Smooth muscle cell (in vitro differentiated cells): ENCODE measurements at regions not wholly inside any gene's neighbourhood (a gene's known extent, or its start where the extent isn't known, plus 50 kb on each side); places are given as distances from the start of the nearest gene placed in this dataset.

Source experiments
- DNase-seq: peaks from one replicate; lab custom pipeline; 2025; ENCODE audit not compliant: unreplicated experiment; lab: John Stamatoyannopoulos, UW
- H2AFZ ChIP-seq: fragments of 200-600 bp; sonication (generic); 2 replicates; pipeline ENCODE4 v1.6.0; 2016; ENCODE audit warnings: antibody characterized with exemption, low read depth, mild to moderate bottlenecking
- H3F3A ChIP-seq: fragments of 200-600 bp; sonication (generic); 2 replicates; pipeline ENCODE4 v1.6.0; 2017; ENCODE audit warnings: antibody characterized with exemption, low read depth
- H3K27ac ChIP-seq: fragments of 200-600 bp; sonication (generic); 2 replicates; pipeline ENCODE4 v1.5.1; 2016; ENCODE audit warnings: low read depth, mild to moderate bottlenecking
- H3K27me3 ChIP-seq: fragments of 200-600 bp; sonication (generic); 2 replicates; pipeline ENCODE4 v1.6.1; 2016; ENCODE audit warnings: low read depth, mild to moderate bottlenecking
- H3K36me3 ChIP-seq: fragments of 200-600 bp; sonication (generic); 2 replicates; pipeline ENCODE4 v1.5.1; 2016; ENCODE audit warnings: low read depth
- H3K4me1 ChIP-seq: fragments of 200-600 bp; sonication (generic); 2 replicates; pipeline ENCODE4 v1.5.1; 2016; ENCODE audit warnings: low read depth
- H3K4me2 ChIP-seq: fragments of 200-600 bp; sonication (generic); 2 replicates; pipeline ENCODE4 v1.6.0; 2016; ENCODE audit warnings: mild to moderate bottlenecking
- H3K4me3 ChIP-seq: fragments of 200-600 bp; sonication (generic); 2 replicates; pipeline ENCODE4 v1.5.1; 2016; ENCODE audit warnings: mild to moderate bottlenecking
- H3K79me2 ChIP-seq: fragments of 200-600 bp; sonication (generic); 2 replicates; pipeline ENCODE4 v1.6.0; 2016; ENCODE audit warnings: low read depth, mild to moderate bottlenecking
- H3K9ac ChIP-seq: fragments of 200-600 bp; sonication (generic); 2 replicates; pipeline ENCODE4 v1.6.0; 2016; ENCODE audit warnings: low read depth
- H3K9me3 ChIP-seq: fragments of 200-600 bp; sonication (generic); replicated peaks from 2 replicates; pipeline ENCODE4 v1.5.1; 2016; ENCODE audit warnings: low read depth
- H4K20me1 ChIP-seq: fragments of 200-600 bp; sonication (generic); 2 replicates; pipeline ENCODE4 v1.6.0; 2016; ENCODE audit warnings: low read depth
- CTCF ChIP-seq: fragments of 200-600 bp; sonication (generic); IDR thresholded peaks from 2 replicates; pipeline ENCODE4 v1.5.1; 2017; ENCODE audit warnings: borderline replicate concordance, mild to moderate bottlenecking, antibody characterized with exemption; ENCODE audit not compliant: insufficient read depth, poor library complexity, severe bottlenecking
- WGBS: methylation state at CpG from one replicate; pipeline ENCODE4 v1.1.7; 2016; ENCODE audit warnings: low lambda C conversion rate; 5-methylcytosine and 5-hydroxymethylcytosine counted together

DNA sequence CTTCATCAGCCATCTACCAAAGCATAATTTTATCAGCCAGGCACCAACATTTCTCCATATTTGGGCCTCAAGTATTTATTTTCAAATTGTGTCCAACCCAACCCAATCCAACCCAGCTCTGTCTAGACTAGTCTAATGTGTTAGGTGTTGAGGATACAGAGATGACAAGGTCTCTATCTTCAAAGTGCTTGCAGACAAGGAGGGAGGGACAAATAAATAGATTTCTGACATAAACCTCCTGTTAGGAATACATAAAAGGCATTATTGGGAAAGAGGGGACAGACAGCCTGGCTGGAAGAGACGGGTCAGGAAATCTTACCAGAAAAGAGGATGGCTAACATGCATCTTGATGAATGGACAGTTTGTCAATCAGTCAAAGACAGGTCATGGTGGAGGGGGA lies 115.4 kb upstream of the RPS6KA3 start:
- Histone ChIP-seq H3K9ac (no peak overlapping the region), H3F3A (no peaks in the 10 kb centered on the region), H3K4me1 (no peaks in the 10 kb centered on the region), H3K9me3 (no peaks in the 10 kb centered on the region), H3K79me2 (no peaks in the 10 kb centered on the region), H3K4me2 (no peak overlapping the region), H2AFZ (no peak overlapping the region), H4K20me1 (no peaks in the 10 kb centered on the region), H3K27me3 (no peaks in the 10 kb centered on the region), H3K36me3 (no peaks in the 10 kb centered on the region), H3K4me3 (no peak overlapping the region), H3K27ac (no peak overlapping the region)
- no peak for TF ChIP-seq CTCF
- DNase-seq, result no peak
- WGBS, result 75% methylated on average over 1 of the region's 1 CpG

DNA sequence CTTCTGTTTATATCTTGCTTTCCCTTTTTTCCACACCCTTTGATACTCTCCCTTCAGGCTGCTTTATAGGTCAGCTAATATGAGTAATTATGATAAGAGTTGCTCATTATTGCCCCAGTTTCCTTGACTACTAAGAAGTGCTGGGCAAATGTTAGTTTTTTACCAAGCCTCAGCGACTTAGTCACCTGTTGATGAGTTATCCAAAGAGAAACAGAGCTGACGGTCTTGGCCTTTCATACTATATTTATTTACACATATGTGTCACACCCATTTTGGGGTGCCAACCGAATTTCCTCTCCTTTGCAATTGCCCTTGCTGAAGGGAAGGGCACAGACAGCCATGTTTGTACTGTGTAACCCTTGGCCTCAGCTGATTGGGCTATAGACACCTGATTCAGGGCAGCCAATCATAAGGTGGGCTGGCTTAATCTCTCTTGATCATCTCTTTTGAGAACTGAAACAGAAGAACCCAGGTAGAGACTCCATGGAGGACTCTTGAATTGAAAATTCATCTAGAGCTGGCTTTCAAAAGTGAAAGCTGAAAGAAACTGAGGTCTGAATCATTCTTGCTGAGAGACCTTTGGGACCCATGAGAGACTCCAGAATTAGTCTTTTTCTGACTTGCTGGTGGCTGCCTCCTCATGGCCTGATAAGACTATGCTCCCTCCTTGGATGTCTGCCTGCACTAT lies 111.7 kb upstream of the RPS6KA3 start:
- WGBS, result 41% methylated on average over 3 of the region's 3 CpGs
- Histone ChIP-seq H3K27ac (no peak overlapping the region), H3K4me2 (no peak overlapping the region), H3F3A (no peaks in the 10 kb centered on the region), H3K9ac (no peak overlapping the region), H3K4me3 (no peak overlapping the region), H3K4me1 (no peaks in the 10 kb centered on the region), H2AFZ (no peak overlapping the region), H3K27me3 (no peaks in the 10 kb centered on the region), H3K36me3 (no peaks in the 10 kb centered on the region), H3K9me3 (no peaks in the 10 kb centered on the region), H3K79me2 (no peaks in the 10 kb centered on the region), H4K20me1 (no peaks in the 10 kb centered on the region)
- DNase-seq, result no peak
- TF ChIP-seq CTCF, result no peak

- no peaks in the 10 kb centered on the region for H3K9me3 ChIP-seq
- no peak for DNase-seq
- no peaks in the 10 kb centered on the region for H4K20me1 ChIP-seq
- no peak overlapping the region for H2AFZ ChIP-seq
- H3K4me1 ChIP-seq, result no peaks in the 10 kb centered on the region
- no peak overlapping the region for H3K4me2 ChIP-seq
- H3K27ac ChIP-seq, result no peak overlapping the region
- no peaks in the 10 kb centered on the region for H3K27me3 ChIP-seq
- no peaks in the 10 kb centered on the region for H3K79me2 ChIP-seq
- no peak for TF ChIP-seq CTCF
- no peaks in the 10 kb centered on the region for H3K36me3 ChIP-seq
- H3K9ac ChIP-seq, result no peak overlapping the region
- no peaks in the 10 kb centered on the region for H3F3A ChIP-seq
- 27% methylated on average over 4 of the region's 4 CpGs for WGBS
- H3K4me3 ChIP-seq, result no peak overlapping the region
Measured at GRCh38 chrX:20374900-20375438, 108.3 kb upstream of the RPS6KA3 start.

GRCh38 chrX:20374450-20374849 lies 107.7 kb upstream of the RPS6KA3 start:
- H3K9ac ChIP-seq, result no peak overlapping the region
- no peaks in the 10 kb centered on the region for H3F3A ChIP-seq
- no peaks in the 10 kb centered on the region for H3K79me2 ChIP-seq
- no peaks in the 10 kb centered on the region for H4K20me1 ChIP-seq
- H3K4me1 ChIP-seq, result no peaks in the 10 kb centered on the region
- H3K27ac ChIP-seq, result no peak overlapping the region
- H3K4me3 ChIP-seq, result no peak overlapping the region
- H3K27me3 ChIP-seq, result no peaks in the 10 kb centered on the region
- H3K4me2 ChIP-seq, result no peak overlapping the region
- WGBS, result 84% methylated on average over 4 of the region's 4 CpGs
- H3K9me3 ChIP-seq, result no peaks in the 10 kb centered on the region
- H2AFZ ChIP-seq, result no peak overlapping the region
- DNase-seq, result no peak
- no peak for TF ChIP-seq CTCF
- no peaks in the 10 kb centered on the region for H3K36me3 ChIP-seq
